Kasumi-1 (cell line): ENCODE measurements at regions not wholly inside any gene's neighbourhood (a gene's known extent, or its start where the extent isn't known, plus 50 kb on each side); places are given as distances from the start of the nearest gene placed in this dataset.
"Not testable (repeated sequence)": the region's sequence is repeated elsewhere in the genome, so short reads cannot be mapped to it uniquely, and the experiment has no call there.

Source experiments
- DNase-seq, 2 experiments: peaks; one replicate each; lab custom pipeline; 2025; lab: John Stamatoyannopoulos, UW

- DNase-seq = no peak
Measured at GRCh38 chr6:91911945-91912344, 1325.1 kb upstream of the MAP3K7 start.

DNA sequence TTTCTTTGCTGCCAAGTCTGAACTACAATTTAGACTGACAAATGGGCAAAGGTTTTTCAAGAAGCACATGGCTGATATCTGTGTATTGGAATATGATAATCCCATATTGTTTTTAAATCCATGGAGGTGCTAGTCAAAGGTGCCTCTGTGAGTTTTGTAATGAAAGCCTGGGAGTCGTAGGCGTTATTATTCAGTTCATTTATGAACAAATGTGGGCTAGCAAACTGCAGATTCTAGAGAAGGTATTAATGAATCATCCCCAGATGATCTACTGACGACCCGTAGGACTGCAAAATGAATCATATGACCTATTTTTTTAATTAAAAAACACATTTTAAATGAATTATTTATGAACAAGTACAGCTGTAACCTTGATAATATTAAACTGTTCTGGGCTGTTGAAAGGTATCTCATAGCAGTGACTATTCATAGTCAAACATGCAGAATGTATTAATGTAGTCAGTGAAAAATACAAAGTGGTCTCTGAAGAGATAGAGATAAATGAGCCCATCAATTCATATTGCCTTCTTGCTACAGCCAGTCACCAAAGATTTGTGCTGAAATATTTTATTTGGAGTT is 1317.8 kb upstream of the MAP3K7 start:
- no peak for DNase-seq

GRCh38 chr6:91895599-91896285 is 1308.9 kb upstream of the MAP3K7 start:
- DNase-seq = no peak

- no peak for DNase-seq
Measured at GRCh38 chr6:91886183-91886795, 1299.4 kb upstream of the MAP3K7 start.

- DNase-seq = not testable (repeated sequence)
Measured at GRCh38 chr6:91881791-91882190, 1294.9 kb upstream of the MAP3K7 start.

GRCh38 chr6:91879386-91879995 is 1292.6 kb upstream of the MAP3K7 start:
- DNase-seq = no peak

DNA sequence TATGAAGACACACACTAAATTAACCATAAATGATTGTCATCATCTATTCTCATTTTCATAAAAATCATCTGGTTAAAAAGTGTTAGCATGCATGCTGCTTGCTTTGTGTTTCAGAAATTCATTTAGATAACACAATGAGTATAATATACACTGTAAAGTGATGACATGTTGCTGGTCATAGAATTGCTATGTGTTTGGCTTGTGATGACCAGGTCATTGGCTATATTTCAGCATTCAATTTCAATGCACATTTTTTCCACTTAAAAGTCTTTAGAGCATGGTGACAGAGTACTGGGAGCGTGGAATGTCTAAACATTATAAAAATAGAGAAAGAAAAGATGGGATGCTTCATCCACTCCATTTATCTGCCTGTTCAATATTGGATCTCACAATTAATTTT is 1291.1 kb upstream of the MAP3K7 start:
- no peak for DNase-seq

GRCh38 chr6:91874971-91875370 is 1288.1 kb upstream of the MAP3K7 start:
- no peak for DNase-seq

DNA sequence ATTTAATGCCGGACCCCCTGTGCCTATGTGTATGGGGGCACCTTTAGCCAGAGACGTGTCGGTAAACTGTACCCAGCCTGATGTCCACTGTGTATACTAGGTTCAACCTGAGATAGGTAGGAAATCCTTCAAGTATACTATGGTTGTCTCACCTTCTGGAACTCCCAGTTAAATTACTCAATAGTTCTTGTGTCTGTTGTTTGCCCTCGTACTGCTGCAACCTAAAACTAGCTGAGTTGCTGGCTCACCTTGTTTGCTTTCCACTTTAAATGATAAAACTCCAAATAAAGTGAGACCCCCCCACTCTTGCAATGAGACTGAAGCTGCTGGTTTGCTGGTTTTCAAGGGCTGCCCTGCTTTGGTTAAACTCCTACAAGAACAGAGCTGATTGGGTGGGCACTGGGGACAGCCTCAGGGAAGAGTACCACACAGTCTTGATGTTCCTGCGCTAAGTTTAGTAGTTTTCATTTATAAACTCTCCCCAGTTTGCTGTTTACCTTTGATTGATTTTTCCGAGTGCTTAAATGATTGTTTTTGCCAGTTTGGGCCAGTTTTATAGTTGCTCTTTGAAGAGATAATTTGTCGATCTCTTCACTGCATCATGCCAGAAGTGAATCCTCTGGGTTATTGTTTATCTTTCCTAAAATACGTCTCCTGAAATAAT is 1281.8 kb upstream of the MAP3K7 start:
- DNase-seq = no peak

GRCh38 chr6:91865889-91866288 is 1279.0 kb upstream of the MAP3K7 start:
- DNase-seq = no peak

- no peak for DNase-seq
Measured at GRCh38 chr6:91864911-91865310, 1278.0 kb upstream of the MAP3K7 start.

DNA sequence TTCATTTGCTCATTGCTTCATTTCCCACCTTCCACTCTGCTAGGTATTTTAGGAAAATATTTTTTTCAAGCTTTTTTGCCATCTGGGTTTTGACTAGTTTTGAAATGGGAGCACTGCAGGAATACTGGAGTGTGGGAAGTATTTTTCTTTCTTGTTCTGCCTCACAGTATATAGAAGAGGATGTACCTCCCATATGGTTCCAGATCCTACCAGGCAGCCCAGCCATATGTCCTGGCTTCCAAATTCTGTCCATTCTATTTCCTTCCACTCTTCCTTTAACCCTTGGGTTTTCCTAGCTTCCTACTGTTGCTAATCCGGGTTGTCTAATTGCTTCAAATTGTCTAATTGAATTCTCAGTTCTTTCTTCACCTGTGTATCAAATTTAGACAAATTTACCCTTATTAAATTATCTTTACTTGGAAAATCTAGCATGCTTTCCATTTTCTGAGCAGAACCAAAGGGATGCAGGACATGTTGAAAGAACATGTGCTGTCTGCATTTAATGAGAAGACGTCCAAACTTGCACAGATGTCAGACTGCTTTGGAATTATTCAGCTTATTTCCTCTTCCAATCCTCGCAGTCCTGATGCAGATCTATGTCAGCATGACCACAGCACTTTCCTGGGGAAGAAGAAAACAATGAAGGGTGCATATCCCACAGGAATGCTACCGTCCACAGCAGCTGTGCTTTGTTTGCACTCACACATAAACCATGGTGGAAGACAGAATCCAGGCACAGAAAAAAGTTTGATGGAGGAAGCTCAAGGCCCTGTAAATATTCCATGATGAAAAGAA is 1273.9 kb upstream of the MAP3K7 start:
- DNase-seq = no peak

- DNase-seq = no peak
Measured at GRCh38 chr6:91852252-91852651, 1265.4 kb upstream of the MAP3K7 start.

- DNase-seq = no peak
Measured at GRCh38 chr6:91834813-91835212, 1247.9 kb upstream of the MAP3K7 start.

DNA sequence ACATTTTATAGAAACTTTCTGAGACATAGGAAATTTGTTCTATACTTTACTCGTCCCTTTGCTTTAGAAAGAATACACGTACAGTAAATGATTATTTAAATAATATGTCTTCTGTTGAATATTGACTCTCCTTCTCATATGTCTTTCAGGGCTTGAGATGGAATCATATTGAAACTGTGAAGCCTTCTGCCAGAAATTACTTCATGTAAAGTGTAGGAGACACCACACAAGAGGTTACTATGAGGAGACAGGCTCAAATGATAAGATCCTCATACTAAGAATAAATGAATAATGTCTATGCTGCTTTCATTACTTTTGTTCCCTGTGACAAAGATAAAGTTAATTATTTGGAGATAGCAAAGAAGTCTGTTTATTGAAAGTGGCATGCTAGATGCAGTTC is 1240.3 kb upstream of the MAP3K7 start:
- DNase-seq = no peak

DNA sequence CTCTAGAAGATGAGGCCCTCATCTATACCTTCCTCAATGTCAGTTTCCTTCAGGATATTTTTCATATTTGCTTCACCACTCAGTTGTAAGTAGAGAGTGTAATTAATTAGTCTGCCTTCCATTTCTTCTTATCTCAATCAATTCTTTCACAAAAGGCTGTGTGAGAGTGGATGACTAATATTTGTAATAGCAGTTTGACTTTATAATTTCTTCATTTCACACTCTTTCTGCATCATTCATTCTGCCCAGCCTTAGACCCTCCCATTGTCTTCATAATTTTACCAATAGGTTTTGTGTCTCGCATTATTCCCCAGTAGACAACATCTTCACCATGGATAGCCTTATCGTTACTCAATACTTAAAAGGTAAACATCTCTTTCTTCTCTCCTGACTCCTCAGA is 1239.3 kb upstream of the MAP3K7 start:
- DNase-seq = no peak

DNA sequence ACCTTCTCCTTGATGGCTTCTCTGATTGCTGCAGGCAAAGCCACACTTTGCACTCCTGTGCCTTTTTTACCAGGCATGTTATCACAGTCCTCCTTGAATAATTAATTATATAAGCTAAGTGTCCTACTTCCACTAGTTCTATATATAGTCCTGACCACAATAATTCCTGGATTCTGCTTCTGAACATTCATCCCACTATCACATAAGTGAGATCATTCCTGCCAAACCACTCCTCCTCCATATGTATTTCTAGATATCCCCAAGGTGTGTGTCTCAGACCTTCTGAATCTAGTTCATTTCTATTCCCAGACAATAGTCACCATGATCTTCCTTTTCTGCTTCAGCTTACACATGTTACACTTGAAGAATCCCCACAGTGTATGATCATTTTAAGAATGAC is 1237.5 kb upstream of the MAP3K7 start:
- DNase-seq = no peak

- no peak for DNase-seq
Measured at GRCh38 chr6:91822581-91822980, 1235.7 kb upstream of the MAP3K7 start.

- no peak for DNase-seq
Measured at GRCh38 chr6:91816335-91816734, 1229.5 kb upstream of the MAP3K7 start.

DNA sequence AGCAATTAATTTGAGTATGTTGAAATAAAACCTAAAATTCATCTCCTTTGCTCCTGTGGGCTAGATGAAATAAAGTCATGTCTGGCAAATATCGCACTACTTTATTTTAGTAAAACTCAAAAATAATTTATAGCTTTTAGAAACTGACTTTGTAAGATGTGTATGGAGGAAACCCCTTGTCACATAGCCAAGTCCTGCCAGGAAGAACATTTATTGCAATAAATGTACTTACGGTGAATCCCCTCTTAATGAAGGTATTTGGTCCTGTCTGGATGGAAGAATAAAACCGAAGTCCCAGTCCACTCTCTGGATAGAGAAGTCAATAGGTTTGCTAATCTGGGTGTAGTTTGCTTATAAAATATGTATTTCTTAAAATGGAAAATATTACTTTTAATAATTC is 1226.8 kb upstream of the MAP3K7 start:
- DNase-seq = no peak

- DNase-seq = peak; percentile 3 to 28
Measured at GRCh38 chr6:91812596-91813274, 1225.9 kb upstream of the MAP3K7 start.
